ENCODE measurements at regions not wholly inside any gene's neighbourhood (a gene's known extent, or its start where the extent isn't known, plus 50 kb on each side); places are given as distances from the start of the nearest gene placed in this dataset.

DNA sequence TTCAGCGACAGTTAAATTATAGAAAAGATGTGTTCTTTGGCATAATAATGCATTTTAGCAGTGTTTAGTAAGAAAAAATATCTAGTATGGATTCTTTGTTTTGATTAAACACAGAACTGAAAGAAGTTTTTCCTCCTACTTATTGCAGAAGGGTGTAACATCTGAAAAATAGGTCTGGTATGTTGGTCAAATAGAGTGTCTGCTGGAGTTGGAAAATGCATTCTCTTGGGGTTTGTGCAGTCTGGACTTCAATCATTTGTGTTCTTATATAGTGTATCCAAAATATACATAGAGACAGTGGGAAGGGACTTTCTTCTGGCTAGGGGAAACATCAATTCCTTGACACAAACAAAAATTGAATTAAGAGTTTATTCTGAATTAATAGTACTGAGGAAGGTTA lies 132.4 kb upstream of the MAN1A1 start:
- H3K4me1 ChIP-seq (ENCODE audit: control insufficient read depth, insufficient read depth, low read length), result no peaks in the 10 kb centered on the region
- POLR2A ChIA-PET, result no interaction called here
- H3K36me3 ChIP-seq (ENCODE audit: control insufficient read depth, insufficient read depth, low read length), result no peaks in the 10 kb centered on the region
- CTCF ChIA-PET, result no interaction called here
- no peaks in the 10 kb centered on the region for H3K27me3 ChIP-seq (ENCODE audit: control insufficient read depth, insufficient read depth, low read length)
- in situ Hi-C loops (cut with HindIII; ENCODE audit: low pct_unique_long_range_greater_than_20kb, low sequenced_read_pairs) (no loop called here), intact Hi-C loops (cut with micrococcal nuclease; ENCODE audit: unreplicated experiment) (no loop called here)
- no peak overlapping the region for H3K27ac ChIP-seq (ENCODE audit: low read length)
- no peak for TF ChIP-seq REST (IDR thresholded peaks at IDR 0.05; ENCODE audit: insufficient read depth in 1 of 2, low read depth in 2 of 2, low read length in 1 of 2)
- no peak for TF ChIP-seq SIN3A (IDR thresholded peaks at IDR 0.05; ENCODE audit: borderline replicate concordance, insufficient read depth, low read depth, low read length)
- no peak for TF ChIP-seq TCF7L2 (IDR thresholded peaks at IDR 0.05; ENCODE audit: low read depth, low read length)
- TF ChIP-seq, protein P1, sequence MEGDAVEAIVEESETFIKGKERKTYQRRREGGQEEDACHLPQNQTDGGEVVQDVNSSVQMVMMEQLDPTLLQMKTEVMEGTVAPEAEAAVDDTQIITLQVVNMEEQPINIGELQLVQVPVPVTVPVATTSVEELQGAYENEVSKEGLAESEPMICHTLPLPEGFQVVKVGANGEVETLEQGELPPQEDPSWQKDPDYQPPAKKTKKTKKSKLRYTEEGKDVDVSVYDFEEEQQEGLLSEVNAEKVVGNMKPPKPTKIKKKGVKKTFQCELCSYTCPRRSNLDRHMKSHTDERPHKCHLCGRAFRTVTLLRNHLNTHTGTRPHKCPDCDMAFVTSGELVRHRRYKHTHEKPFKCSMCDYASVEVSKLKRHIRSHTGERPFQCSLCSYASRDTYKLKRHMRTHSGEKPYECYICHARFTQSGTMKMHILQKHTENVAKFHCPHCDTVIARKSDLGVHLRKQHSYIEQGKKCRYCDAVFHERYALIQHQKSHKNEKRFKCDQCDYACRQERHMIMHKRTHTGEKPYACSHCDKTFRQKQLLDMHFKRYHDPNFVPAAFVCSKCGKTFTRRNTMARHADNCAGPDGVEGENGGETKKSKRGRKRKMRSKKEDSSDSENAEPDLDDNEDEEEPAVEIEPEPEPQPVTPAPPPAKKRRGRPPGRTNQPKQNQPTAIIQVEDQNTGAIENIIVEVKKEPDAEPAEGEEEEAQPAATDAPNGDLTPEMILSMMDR (IDR thresholded peaks at IDR 0.05), result no peak
- no peak for TF ChIP-seq POLR2AphosphoS5 (IDR thresholded peaks at IDR 0.05; ENCODE audit: low read depth, low read length)
- DNase-seq (ENCODE audit: low read depth, low spot score) (no peak), ATAC-seq (no peak)
- H3K9me3 ChIP-seq (ENCODE audit: control insufficient read depth, insufficient read depth, low read depth, low read length), result no peaks in the 10 kb centered on the region
- BruUV-seq (replicated peaks), result no TSS peak
- no peak overlapping the region for H3K4me3 ChIP-seq (ENCODE audit: low read depth in 2 of 2, low read length in 2 of 2)

GRCh38 chr6:119480961-119481497 lies 131.5 kb upstream of the MAN1A1 start:
- H3K4me1 ChIP-seq (ENCODE audit: control insufficient read depth, insufficient read depth, low read length), result no peaks in the 10 kb centered on the region
- POLR2A ChIA-PET, result no interaction called here
- TF ChIP-seq SIN3A (IDR thresholded peaks at IDR 0.05; ENCODE audit: borderline replicate concordance, insufficient read depth, low read depth, low read length) (no peak), TCF7L2 (IDR thresholded peaks at IDR 0.05; ENCODE audit: low read depth, low read length) (no peak), REST (IDR thresholded peaks at IDR 0.05; ENCODE audit: insufficient read depth in 1 of 2, low read depth in 2 of 2, low read length in 1 of 2) (no peak), POLR2AphosphoS5 (IDR thresholded peaks at IDR 0.05; ENCODE audit: low read depth, low read length) (no peak)
- TF ChIP-seq, protein P1 (IDR thresholded peaks at IDR 0.05), result no peak
- in situ Hi-C loops (cut with HindIII; ENCODE audit: low pct_unique_long_range_greater_than_20kb, low sequenced_read_pairs) (no loop called here), intact Hi-C loops (cut with micrococcal nuclease; ENCODE audit: unreplicated experiment) (no loop called here)
- CTCF ChIA-PET, result no interaction called here
- BruUV-seq (replicated peaks), result no TSS peak
- H3K36me3 ChIP-seq (ENCODE audit: control insufficient read depth, insufficient read depth, low read length), result no peaks in the 10 kb centered on the region
- DNase-seq (ENCODE audit: low read depth, low spot score) (no peak), ATAC-seq (no peak)
- no peak overlapping the region for H3K27ac ChIP-seq (ENCODE audit: low read length)
- no peak overlapping the region for H3K4me3 ChIP-seq (ENCODE audit: low read depth in 2 of 2, low read length in 2 of 2)
- H3K27me3 ChIP-seq (ENCODE audit: control insufficient read depth, insufficient read depth, low read length), result no peaks in the 10 kb centered on the region
- H3K9me3 ChIP-seq (ENCODE audit: control insufficient read depth, insufficient read depth, low read depth, low read length), result no peaks in the 10 kb centered on the region
